Vagina (tissue), 2 donors: ENCODE measurements at regions not wholly inside any gene's neighbourhood (a gene's known extent, or its start where the extent isn't known, plus 50 kb on each side); places are given as distances from the start of the nearest gene placed in this dataset.

Experiments
- POLR2A ChIP-seq, 2 donors: fragments of 450-650 bp; IDR thresholded peaks; one replicate each; pipeline ENCODE4 v1.6.1; 2017; ENCODE audit warnings: antibody characterized with exemption in 2 of 2, mild to moderate bottlenecking in 2 of 2, moderate library complexity in 2 of 2
- TF ChIP-seq, protein P1 (sequence below), 3 experiments: fragments of 450-650 bp in 2 of 3; fragments of 200-600 bp in 1 of 3; sonication (generic) in 1 of 3; IDR thresholded peaks; one replicate each; pipeline ENCODE4 v1.5.1; 2017 to 2019; ENCODE audit warnings: antibody characterized with exemption in 3 of 3, mild to moderate bottlenecking in 2 of 3, moderate library complexity in 2 of 3

DNA sequence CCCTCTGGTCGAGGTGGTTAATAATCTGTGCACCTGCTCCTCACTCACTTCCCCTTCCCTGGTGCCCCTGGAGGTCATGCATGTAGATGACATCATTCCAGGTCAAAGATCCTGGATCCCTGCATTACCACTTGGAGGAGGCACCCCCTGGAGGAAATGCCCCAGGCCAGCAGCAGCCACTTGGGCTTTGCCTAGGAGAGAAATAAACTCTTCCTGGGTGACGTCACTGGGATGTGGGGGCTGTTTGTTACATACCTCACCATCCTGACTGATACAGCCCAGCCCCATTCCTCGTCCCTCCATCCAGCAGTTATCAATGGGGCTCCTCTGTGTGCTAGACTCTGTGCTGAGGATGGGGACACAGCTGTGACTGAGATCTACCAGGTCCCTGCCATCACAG is 433.6 kb downstream of the PTPRU start:
- TF ChIP-seq, protein P1, sequence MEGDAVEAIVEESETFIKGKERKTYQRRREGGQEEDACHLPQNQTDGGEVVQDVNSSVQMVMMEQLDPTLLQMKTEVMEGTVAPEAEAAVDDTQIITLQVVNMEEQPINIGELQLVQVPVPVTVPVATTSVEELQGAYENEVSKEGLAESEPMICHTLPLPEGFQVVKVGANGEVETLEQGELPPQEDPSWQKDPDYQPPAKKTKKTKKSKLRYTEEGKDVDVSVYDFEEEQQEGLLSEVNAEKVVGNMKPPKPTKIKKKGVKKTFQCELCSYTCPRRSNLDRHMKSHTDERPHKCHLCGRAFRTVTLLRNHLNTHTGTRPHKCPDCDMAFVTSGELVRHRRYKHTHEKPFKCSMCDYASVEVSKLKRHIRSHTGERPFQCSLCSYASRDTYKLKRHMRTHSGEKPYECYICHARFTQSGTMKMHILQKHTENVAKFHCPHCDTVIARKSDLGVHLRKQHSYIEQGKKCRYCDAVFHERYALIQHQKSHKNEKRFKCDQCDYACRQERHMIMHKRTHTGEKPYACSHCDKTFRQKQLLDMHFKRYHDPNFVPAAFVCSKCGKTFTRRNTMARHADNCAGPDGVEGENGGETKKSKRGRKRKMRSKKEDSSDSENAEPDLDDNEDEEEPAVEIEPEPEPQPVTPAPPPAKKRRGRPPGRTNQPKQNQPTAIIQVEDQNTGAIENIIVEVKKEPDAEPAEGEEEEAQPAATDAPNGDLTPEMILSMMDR (IDR thresholded peaks at IDR 0.05) = no peak
- no peak for TF ChIP-seq POLR2A (IDR thresholded peaks at IDR 0.05)
